Fibroblast of villous mesenchyme (primary cell): ENCODE measurements at regions not wholly inside any gene's neighbourhood (a gene's known extent, or its start where the extent isn't known, plus 50 kb on each side); places are given as distances from the start of the nearest gene placed in this dataset. TPM values are rescaled to one million over a fixed set of nuclear protein-coding genes. Genes with fewer than 3 reads are reported as not detected.

Source experiments
- DNase-seq: peaks from one replicate; pipeline ENCODE4 v3.0.0-alpha.2; 2010; ENCODE audit warnings: low read depth
- H3K4me3 ChIP-seq: 2 replicates; pipeline ENCODE4 v1.5.1; 2011; ENCODE audit warnings: low read depth, mild to moderate bottlenecking, low read length
- CTCF ChIP-seq: IDR thresholded peaks from 2 replicates; pipeline ENCODE4 v1.5.1; 2012; ENCODE audit warnings: low read depth, mild to moderate bottlenecking, low read length; ENCODE audit not compliant: insufficient read depth
- small RNA-seq: library from RNA; depleted of rRNA; stranded (forward); fragments of <200 nt; gene quantifications from one replicate; pipeline ENCODE3, GENCODE V24; 2012

GRCh38 chr9:14373336-14373666, 59.4 kb upstream of the NFIB start:
- peak; percentile 22 for DNase-seq
- no peak overlapping the region for H3K4me3 ChIP-seq
- TF ChIP-seq CTCF: no peak

GRCh38 chr9:14372437-14373335, 58.7 kb upstream of the NFIB start:
- no peak for TF ChIP-seq CTCF
- H3K4me3 ChIP-seq: no peak overlapping the region
- peak; percentile 59 for DNase-seq

GRCh38 chr9:14369011-14369410, 55.1 kb upstream of the NFIB start:
- DNase-seq: no peak
- no peak for TF ChIP-seq CTCF
- H3K4me3 ChIP-seq: no peak overlapping the region

GRCh38 chr9:14366076-14366475, 52.1 kb upstream of the NFIB start:
- no peak overlapping the region for H3K4me3 ChIP-seq
- peak; percentile 86 for DNase-seq
- TF ChIP-seq CTCF: no peak

- no peak for DNase-seq
- H3K4me3 ChIP-seq: no peak overlapping the region
Observed at GRCh38 chr9:14365670-14366069, 51.7 kb upstream of the NFIB start.

More at GRCh38 chr9:14365670-14366069, 51.7 kb upstream of the NFIB start:
- no peak for TF ChIP-seq CTCF

Small RNA genes in the stretch of these regions (small RNA-seq; reads per million reads assigned to genes)
- not detected for gene AL159169.1
